Kasumi-1 (cell line): ENCODE measurements at regions not wholly inside any gene's neighbourhood (a gene's known extent, or its start where the extent isn't known, plus 50 kb on each side); places are given as distances from the start of the nearest gene placed in this dataset.

Source experiments
- DNase-seq, 2 experiments: peaks; one replicate each; lab custom pipeline; 2025; lab: John Stamatoyannopoulos, UW

DNA sequence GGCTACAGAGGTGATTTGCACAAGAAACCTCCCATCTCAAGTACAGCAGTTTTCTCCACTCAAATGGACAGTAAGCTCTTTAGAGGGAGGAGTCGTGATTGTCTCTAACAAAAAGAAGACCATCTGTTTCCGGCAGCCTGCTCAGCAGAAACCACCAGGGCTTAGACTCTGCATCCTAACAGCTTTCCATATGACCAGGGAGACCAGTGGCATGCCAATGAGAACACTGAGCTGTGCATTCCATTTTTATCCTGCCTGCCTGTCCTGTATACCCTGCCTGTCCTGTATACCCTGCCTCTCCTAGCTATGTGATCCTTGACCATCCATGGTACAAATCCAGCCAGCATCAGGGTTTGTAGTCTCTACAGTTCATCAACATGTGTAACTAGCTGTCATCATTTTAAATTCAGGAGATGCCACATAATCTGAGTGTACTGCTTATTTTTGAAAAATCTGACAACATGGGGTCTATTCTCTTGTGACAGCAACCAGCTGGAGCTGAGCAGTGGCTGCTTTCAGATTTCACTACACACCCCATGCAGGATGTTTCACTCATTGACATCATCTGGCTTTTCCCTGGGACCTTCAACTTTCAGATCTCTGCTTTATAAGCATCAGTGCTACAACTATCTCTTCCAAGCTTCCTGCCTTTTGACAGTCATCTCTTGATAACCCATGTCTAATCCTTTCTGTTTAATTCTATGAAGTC lies 50.5 kb upstream of the POU2AF2 start:
- DNase-seq, result peak; percentile 67 to 70

DNA sequence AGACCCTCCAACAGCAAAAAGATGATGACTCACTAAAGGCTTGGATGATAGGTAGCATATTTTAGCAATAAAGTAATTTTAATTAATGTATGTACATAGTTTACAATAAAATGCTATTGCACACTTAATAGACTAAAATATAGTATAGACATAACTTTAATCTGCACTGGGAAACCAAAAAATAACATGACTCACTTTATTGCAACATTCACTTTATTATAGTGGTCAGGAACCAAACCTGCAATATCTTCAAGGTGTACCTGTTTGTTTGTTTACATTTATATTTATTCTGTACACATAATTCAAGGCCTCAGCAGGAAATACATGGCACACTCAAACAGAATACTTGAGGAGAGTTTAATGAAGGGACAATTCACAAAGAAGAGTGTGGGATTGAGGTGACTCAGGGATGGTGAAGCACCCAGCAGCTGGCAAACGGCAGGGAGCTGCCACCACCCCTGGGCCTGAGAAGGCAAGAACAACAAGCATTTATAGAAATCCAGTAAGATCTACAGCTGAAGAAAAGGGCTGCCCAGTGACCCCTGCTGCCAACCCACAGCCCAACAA lies 51.5 kb upstream of the POU2AF2 start:
- DNase-seq, result no peak

DNA sequence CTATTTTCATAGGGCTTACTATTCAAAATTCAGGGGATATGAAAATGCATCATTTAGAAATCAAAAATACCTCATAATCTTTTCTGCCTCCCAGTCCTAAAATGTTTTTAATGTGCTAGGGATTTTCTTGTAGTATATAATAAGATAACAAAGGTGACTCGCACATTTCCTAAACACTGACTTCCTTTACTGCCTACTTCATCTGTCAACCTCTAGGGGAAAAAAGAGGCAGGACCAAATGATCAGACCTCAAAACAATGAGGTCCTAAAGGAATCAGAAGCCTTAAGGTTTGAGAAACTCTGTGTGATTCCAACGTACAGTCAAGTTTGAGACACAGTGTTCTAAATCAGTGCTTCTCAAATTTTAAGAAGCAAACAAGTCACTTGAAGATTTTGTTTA lies 56.1 kb upstream of the POU2AF2 start:
- DNase-seq, result peak; percentile 6 to 13

DNA sequence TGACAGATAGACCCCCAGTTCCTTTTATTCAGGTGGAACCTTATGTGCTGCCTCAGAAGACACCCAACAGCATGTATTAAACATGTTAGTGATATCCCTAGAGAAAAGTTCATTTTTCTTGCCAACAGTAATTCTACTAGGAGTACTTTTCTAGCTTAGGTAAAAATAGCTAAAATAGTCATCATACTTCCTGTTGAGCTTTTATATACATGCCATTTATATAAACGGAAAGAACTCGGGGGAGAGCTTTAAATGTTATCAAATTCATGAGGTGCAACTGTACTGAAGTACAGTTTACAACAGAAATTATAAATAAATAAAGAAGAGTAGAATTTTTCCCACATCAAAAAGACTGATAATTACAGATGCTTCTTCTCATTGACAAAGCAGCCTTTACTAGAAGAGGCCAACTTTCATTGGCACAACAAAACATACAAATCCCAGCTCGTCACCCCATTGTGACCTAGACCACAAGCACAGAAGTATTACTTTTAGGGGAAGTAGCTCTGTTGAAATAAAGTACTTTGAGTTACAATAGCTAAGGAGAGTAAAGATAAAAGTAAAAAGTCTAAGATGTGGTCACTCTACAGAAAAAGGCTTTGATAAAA lies 59.1 kb upstream of the POU2AF2 start:
- DNase-seq, result peak; percentile 19 to 29

DNA sequence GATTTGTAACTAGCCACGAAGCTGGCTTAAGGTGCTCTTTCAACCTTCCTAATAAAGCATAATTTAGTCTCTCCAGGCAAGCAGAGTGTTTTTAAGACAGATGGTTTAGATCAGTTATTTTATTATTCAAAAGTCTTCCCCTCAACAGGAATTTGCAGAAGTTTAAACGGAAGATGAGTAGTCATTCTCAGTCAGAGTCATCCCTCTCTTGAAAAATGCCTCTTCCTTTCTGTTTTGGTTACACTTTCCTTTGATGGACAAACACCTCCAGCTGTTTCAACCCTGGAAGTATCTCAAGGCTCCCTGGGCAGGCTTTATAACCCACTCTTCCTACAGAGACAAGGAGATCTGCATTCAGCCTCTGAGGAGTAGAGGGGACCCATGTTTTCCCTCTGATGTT lies 60.3 kb upstream of the POU2AF2 start:
- peak; percentile 23 to 36 for DNase-seq

DNA sequence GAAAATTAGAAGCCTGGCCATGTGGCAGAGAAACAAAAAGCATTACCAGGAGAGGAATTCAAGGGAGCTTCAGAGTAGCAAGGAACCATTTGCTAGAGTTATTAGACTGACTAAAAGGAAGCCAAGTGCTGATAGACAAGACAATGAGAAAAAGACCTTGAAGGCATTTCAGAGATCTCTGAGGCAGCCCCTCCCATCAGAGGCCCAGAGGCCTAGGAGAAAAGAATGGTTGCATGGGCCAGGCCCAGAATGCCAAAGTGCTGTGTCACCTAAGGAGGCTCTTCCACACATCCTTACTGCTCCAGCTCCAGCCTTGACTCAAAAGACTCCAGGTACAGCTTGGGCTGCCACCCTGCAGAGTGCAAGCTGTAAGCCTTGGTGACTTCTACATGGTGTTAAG lies 61.8 kb upstream of the POU2AF2 start:
- DNase-seq, result no peak

DNA sequence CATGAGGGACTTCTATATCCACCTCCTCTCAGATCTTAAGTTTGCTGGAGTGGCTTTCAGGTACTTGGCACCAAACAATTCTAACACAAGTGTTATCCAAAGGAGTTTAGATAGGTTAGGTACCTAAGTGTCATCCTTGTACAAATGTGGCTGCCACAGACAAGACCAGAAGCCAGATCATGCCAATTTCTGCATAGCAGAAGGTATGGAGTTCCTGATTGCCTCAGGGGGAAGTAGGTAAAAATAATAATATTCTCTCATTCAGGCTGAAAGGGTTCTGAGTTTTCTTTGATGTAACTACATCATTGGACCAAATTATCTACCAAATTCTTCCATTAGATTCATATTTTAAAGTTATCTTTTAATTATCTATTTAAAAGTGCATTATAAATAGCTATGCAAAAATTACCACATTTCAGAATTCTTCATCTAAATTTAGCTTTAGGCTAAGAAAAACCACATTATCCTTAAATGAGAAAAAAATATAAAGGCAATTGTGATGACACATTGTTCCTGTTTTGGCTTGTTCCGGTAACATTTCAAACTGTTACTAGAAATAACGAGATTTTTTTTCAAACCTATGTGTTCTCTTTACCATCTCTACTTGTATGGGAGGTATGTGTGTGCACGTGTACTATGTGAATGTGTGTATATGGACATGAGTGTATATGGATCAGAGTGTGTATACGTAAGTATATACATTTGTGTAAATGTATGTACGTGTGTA lies 66.2 kb upstream of the POU2AF2 start:
- peak; percentile 37 to 50 for DNase-seq

DNA sequence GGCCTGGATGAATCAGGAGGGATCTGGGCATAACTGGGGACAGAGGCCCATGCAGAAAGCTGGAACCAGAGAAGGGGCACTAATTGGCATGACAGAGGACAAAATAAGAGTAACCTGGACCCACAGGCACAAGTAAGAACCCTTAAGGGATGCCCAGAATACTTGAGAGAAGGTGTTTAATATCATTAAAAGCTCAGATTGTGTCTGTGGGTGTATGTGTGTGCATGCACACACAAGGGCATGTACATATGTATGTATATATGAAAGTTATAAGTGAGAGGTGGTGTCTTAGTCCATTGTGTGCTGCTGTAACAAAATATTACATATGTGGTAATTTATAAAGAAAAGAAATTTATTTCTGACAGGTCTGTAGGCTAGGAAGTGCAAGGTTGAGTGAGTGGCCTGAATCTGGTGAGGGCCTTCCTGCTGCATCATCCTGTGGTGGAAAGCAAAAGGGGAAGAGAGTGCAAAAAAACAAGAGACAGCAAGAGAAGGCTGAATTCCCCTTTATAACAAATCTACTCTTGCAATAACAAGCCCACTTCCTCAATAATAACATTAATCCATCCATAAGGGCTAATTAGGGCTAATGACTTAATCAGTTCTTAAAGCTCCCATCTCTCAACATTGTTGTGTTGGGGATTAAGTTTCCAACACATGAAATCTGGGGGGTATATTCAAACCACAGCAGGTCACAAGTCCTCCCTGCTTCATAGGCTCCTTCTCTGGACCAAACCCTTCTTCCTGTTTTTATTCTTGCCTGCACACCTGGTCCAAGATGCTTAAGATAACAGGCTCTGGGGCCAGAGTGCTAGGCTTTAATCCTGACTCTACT lies 68.3 kb upstream of the POU2AF2 start:
- DNase-seq, result peak; percentile 72 to 82

DNA sequence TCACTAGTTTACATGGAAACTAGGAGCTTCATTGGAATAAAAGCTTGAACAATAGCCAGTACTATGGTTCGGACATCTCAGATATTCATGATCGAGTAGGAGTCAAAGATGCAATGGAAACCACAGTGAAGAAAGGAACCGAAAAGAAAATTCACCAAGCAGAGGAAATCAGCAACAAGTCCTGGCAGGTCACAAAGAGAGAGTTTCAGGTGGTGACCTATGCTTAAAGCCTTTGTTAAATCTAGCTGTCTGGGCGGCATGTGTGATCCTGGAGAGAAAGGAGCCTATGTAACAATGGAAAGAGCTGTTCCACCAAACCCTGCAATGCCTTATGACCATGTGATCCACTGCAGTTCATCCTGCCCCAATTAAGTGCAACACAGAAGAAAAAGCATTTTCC lies 68.9 kb upstream of the POU2AF2 start:
- no peak for DNase-seq

DNA sequence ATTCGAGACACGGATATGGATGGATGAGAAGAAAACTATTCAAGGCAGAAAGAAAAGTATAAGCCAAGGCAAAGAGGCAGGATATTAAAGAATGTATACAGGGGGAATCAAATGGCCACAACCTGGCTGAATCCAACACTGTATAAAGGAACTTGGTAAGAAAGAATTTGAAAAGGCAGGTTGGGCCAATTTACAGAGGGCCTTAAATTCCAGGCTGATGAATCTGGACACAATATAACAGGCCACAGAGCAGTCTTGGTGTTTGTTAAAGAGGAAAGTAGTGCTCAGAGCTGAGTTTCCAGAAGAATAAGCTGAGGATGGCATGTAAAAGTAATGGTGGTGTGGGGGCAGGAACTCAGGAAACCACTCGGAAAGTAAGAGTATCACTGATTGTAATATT lies 72.3 kb upstream of the POU2AF2 start:
- DNase-seq, result no peak

DNA sequence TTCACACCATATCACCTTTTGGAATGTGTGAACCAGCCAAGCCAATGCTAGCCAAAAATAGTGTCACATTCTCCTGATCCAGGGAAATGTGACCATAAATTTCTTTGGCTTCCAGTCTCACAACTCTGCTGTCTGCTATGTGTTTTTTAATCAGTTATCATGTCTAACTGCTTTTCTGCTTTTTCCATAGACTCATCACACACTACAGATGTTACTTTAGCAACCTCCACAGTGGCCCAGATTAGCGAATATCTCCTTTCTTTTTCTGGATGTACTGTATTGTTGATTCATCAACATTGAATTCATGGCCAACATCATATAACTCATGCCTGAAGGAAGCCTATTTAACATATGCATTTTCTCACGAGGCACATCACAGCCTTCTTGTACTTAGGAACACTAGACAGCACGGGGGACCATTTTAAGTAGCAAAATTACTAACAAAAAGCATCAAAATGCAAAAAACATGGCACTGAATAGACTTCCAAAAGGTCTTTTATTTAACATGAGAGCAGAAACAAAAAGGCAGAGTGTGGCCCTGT lies 73.1 kb upstream of the POU2AF2 start:
- no peak for DNase-seq

DNA sequence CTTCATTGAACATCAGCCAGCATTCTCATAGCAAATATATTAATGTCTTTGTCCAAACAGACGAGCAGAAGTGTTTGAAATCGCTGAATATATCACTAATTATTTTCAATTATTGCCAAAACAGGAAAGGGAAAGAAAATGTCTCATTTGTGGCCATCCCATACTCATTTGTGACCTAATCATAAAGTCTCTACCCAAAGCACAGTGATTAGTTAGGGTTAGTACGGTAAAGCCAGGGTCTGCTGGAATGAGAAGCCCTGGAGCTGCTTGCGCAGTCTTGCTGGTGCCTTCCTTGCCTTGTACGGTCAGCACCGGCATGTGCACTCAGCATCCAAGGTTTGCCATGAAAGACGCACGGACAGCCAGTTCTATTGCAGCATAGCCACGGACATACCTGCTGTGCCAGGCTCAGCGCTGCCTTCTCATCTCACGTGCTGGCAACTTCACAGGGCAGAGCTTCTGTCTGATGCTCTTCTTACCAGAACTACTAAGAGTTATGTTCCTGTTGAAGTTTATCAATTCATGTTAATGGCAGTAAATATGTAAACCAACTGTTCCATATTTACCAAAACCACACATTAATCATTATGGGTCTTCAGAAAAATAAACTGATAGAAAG lies 74.7 kb upstream of the POU2AF2 start:
- DNase-seq, result no peak

DNA sequence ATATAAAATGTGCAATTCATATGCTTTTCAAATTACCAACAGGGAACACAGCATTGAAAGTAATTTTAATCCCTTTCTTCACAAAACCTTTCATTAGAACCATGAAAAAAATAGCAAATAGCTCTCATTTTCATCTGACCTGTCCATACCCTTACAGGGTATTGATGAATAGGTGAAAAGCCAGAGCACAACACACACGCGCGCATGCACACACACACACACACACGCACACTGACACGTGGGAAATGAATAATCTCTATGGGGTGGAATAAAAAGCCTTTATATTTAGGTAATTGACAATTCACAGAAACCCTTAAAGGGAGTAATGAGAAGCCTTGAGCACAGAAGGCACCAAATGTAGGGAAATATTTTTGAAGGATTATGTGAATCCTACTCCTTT lies 76.2 kb upstream of the POU2AF2 start:
- no peak for DNase-seq

DNA sequence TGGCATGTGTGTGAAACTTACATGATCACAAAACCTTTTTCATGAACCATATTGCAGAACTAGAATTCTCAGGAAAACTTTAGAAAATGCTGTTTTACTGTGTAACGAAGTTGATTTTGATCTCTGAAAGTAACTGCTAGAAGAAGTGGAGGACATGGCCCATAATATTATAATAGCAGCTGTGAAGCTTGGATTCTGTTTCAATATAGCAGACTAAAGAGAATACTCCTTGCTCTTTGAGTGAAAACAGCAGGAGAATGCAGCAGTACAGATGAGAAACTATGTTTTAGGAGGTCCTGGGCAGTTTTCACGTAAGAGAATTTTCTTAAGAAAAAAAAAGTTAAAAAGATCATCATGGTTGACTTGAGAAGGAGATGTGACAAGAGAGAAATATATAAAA lies 76.7 kb upstream of the POU2AF2 start:
- DNase-seq, result no peak

DNA sequence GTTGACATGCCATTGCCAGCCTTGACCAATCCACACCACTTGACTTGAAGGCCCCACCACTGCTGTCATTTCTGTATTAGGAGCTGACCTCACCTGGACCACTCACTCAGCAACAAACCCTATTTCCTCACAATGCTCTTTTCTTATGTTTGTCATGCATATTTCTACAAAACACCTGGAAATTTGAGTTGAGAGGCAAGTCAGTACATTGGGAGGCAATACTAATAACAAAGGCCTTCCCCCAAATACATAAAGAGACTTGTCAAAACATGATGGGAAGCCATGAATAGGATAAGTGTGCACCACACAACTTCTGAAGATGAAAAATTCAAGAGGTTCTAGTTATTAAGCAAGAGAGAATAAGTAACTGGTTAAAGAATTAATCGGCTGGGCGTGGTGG lies 77.9 kb upstream of the POU2AF2 start:
- DNase-seq, result no peak

DNA sequence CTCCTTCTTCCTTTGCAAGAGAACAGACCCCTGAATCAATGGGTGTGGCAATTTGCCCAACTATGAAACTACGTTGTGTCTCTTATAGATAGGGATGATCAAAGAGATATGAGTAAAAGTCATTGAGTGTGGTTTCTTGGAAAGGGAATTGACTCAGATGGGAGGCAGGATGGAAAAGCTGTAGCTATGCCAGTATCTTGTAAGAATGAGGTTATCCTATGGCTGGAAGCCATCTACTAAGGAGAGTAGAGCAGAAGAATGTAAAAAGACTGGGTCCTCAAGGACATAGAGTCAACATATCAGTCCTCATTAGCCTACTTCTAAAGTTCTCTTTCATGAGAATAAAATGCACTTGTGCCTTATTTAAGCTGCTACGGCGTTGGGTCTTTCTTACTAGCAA lies 78.9 kb upstream of the POU2AF2 start:
- DNase-seq, result no peak

DNA sequence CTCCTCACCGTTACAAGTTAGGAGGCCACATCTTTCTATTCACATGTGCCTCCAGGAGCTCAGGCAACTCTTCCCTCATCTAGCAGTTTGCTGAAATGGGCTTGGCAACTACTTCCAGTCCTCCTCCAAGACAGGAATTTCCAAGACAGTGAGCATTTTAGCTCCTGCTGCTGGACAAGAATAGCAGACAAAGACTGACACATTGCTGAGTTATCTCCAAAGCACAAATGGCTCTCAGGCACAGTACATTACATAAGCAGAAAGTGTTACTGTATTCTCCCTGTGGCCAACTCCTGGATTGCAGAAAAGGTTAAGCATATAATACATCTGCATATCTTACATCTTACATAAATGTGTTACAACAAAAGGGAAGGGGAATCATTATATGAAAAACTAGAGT lies 83.2 kb upstream of the POU2AF2 start:
- DNase-seq, result no peak

DNA sequence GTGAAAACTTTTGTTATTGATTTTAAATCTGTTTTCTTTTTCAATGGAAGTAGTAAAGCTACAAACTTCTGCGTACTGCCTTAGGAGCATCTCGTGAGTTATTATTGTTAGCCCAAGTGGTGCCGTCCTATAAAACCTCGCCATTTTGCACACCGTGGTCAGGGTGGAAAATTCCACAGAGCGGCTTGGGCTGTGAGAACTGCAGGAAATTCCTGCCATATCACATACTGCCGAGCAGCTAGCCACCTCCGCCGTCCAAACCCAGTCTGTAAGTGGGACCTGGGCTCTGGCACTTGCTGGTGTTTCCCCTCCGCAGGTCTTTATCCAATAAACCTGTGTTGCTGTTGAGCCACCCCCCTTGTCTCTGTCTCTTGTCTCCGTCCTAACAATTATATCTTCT lies 88.0 kb upstream of the POU2AF2 start:
- no peak for DNase-seq

DNA sequence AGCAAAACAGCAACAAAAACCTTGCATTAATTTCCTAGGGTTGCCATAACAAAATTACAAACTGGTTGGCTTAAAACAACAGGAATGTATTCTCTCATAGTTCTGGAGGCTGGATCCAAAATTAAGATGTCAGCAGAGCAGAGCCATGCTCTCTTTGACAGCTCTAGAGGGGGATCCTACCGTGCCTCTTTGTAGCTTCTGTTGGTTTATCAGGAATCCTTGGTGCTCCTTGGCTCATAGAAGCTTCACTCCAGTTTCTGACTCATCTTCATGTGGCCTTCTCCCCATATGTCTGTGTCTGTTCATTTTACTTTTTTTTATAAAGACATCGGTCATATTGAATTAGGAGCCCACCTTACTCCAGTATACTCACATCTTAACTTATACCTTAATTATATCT lies 90.5 kb upstream of the POU2AF2 start:
- DNase-seq, result no peak

DNA sequence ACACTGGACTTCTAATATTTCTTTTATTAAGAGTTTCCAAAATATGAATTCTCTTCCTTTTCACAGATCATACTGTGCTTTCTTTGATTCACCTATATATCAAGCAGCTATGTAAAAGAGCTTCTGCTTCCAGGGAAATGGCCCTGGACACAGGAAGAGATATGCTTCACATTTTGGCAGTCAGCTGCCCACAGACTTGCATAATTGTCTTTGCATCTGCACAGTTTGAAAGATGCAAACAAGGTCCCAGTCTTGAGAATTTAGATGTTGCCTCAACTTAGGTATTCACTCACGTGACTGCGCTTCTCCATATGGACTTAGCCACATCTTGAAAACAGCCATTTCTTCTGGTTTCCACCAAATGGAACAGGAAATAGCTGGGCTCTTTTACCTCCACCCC lies 92.3 kb upstream of the POU2AF2 start:
- no peak for DNase-seq

DNA sequence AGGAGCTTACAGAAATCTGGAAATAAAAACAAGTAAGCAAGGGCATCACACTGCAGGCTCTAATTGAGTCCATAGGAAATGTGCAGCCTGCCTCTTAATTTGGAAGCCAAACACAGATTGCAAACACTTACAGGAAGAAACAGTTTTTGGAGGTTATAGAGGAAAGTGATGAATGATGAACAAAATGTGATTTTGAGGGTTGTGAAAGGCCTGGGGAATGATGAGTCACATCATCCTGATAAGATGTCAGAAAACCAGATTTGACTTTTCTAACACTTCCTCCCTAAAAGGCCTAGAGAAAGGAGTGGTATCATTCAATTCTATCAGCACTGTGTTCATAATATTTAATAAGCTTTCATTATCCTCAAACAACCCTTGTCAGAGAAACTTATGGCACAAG lies 96.6 kb upstream of the POU2AF2 start:
- no peak for DNase-seq
